CD4-positive, alpha-beta T cell treated with Interleukin-6 at 100 ng/mL for 8 hours (primary cell): ENCODE measurements at regions not wholly inside any gene's neighbourhood (a gene's known extent, or its start where the extent isn't known, plus 50 kb on each side); places are given as distances from the start of the nearest gene placed in this dataset.
"Not testable (repeated sequence)": the region's sequence is repeated elsewhere in the genome, so short reads cannot be mapped to it uniquely, and the experiment has no call there.

Source experiments
- DNase-seq: peaks from one replicate; pipeline ENCODE4 v3.0.0-alpha.2; 2020; ENCODE audit warnings: mixed read lengths, low spot score

GRCh38 chr4:42284030-42284429 lies 113.3 kb upstream of the SHISA3 start:
- no peak for DNase-seq

GRCh38 chr4:42288876-42289275 lies 108.4 kb upstream of the SHISA3 start:
- not testable (repeated sequence) for DNase-seq

GRCh38 chr4:42292192-42292591 lies 105.1 kb upstream of the SHISA3 start:
- DNase-seq = not testable (repeated sequence)

- no peak for DNase-seq
These were observed 103.1 kb upstream of the SHISA3 start for GRCh38 chr4:42293967-42294813.

GRCh38 chr4:42296196-42296595 lies 101.1 kb upstream of the SHISA3 start:
- DNase-seq = no peak

- no peak for DNase-seq
These were observed 94.9 kb upstream of the SHISA3 start for GRCh38 chr4:42302348-42302747.

GRCh38 chr4:42306221-42307109 lies 90.8 kb upstream of the SHISA3 start:
- no peak for DNase-seq

GRCh38 chr4:42308247-42308646 lies 89.0 kb upstream of the SHISA3 start:
- DNase-seq = no peak

- DNase-seq = no peak
These were observed 87.7 kb upstream of the SHISA3 start for GRCh38 chr4:42309361-42310260.

GRCh38 chr4:42310358-42310757 lies 86.9 kb upstream of the SHISA3 start:
- DNase-seq = no peak

GRCh38 chr4:42310806-42311205 lies 86.5 kb upstream of the SHISA3 start:
- DNase-seq = no peak

GRCh38 chr4:42311591-42311990 lies 85.7 kb upstream of the SHISA3 start:
- no peak for DNase-seq

- DNase-seq = not testable (repeated sequence)
These were observed 83.9 kb upstream of the SHISA3 start for GRCh38 chr4:42313420-42313819.

GRCh38 chr4:42313872-42314271 lies 83.4 kb upstream of the SHISA3 start:
- no peak for DNase-seq

- no peak for DNase-seq
These were observed 82.1 kb upstream of the SHISA3 start for GRCh38 chr4:42315231-42315630.

GRCh38 chr4:42320822-42321388 lies 76.4 kb upstream of the SHISA3 start:
- DNase-seq = no peak

- DNase-seq = no peak
These were observed 71.2 kb upstream of the SHISA3 start for GRCh38 chr4:42326040-42326439.

- no peak for DNase-seq
These were observed 70.8 kb upstream of the SHISA3 start for GRCh38 chr4:42326524-42326923.

GRCh38 chr4:42327323-42327722 lies 70.0 kb upstream of the SHISA3 start:
- DNase-seq = no peak

- no peak for DNase-seq
These were observed 68.3 kb upstream of the SHISA3 start for GRCh38 chr4:42328978-42329377.

GRCh38 chr4:42329421-42329820 lies 67.9 kb upstream of the SHISA3 start:
- no peak for DNase-seq
